IPS DF 4.7 (cell line): ENCODE measurements at regions not wholly inside any gene's neighbourhood (a gene's known extent, or its start where the extent isn't known, plus 50 kb on each side); places are given as distances from the start of the nearest gene placed in this dataset.

Experiments
- DNase-seq: peaks from one replicate; pipeline ENCODE4 v3.0.0-alpha.2; 2013; ENCODE audit warnings: low spot score; ENCODE audit errors: extremely low read depth

DNA sequence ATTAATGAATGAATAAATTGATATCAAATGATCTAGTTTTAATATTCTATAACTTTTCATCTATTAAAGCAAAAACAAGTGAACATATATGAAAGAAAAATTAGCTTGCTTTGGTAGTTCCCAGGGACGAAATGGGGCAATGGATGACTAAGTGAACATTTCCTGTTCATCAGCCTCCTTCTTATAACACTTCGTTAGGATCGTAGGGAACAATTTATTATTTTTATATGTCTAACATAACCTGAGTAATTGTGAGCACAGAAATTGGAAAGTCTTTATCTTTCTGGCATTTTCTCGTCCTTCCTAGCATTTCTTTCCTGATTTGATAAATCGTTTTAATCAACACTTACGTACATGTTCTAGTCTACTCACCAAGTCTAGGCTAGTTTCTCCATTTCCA is 59.1 kb upstream of the PPP1R3C start:
- DNase-seq = no peak

DNA sequence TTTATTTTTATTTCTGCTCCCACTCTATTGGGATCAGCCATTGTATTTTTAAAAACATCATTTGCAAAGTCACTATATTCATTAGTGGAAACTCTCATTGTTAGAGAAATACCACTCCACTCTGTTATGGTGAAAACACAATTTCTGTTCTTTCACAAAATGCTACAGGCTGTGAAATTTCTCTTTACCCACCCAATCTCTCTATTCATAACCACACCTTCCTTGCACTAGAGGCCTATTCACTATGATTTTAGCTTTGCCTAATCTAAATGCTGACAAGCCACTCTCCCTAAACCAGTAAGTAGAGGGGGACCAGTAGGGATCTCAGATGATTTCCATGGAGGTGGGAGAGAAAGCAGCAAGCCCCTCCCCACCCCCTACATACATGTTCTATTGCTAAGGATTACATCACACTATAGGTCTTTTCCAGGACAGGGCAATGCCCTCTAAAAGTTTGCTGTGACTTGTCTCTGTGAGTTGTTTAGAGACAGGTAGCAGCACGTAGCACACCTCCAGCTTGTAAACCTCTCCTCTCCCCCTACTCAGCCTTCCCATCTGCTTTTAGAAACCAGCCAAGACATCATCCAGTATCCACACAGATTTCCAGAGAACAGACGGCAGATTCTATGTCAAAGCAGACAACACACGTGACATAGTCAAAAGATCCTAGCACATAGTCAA is 58.3 kb upstream of the PPP1R3C start:
- DNase-seq = no peak

DNA sequence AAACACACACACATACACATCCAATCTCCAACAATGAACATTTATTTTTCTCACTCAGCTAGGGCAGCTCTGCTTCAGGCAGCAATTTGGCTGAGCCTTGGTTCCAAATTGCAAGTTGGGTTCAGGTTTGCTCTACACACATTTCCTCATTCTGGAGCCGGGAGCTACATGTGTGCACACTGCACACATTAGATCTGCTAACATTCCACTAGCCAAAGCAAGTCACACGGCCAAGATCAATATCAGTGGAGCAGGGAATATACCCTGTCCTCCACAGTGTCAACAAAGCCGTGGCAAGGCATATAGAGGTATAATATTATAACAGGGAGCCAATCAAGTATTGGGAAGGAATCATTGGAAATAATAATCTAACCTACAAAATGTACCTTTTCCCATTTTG is 57.5 kb upstream of the PPP1R3C start:
- DNase-seq = no peak

DNA sequence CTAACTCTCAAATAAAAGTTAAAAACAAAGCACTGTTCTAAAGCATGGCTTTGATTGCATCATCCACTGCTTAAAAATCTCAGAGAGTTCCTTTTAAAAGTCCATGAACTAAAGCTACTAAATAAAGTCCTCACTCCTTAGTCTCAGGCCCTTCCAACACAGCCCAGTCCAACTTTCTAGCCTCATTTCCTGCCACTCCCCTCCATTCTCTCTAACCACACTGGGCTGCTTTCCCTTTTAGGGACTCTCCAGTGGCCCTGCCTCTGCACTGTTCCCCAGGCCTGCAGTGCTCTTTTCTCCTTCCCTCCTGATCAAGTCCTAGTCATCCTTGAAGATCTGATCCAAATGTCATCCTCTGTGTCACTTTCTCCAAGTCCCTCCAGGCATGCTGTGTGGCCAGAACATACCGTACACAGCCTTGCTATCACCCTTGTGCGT is 56.9 kb upstream of the PPP1R3C start:
- DNase-seq = no peak

DNA sequence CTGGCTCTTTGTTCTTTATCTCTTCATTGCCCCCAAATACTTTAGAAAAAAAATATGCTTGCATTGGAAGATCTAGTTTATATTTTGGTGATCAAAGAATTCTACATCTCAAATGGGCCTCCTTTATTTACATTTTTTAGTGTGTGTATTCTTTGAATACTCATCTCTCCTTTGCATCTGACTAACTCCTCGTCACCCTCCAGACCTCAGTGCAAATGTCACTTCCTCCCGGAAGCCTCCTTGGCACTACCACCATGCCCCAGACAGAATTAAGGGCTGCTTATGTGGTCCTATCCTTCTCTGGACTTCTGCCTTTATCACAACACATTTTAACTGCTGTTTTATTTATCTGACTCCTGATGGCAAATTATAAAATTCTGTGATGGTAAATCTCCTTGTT is 52.0 kb upstream of the PPP1R3C start:
- DNase-seq = no peak

DNA sequence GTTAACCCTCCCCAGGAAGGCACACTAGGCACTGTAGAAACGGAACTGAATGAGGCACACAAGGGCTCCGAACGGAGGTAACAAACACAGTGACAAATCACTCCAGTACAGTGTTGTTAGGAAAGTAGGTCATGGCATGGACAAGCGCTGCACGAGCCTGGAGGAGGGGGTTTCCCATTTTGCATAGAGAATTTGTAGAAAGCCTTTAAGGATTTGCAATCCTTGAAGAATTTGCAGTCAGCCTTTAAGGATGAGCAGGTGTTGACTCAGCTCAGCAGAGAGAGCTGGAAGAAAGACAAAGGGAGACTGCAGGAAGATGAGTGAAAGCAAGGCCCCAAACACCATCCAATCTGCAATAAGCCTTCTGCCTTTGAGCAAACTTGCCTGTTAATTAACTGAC is 51.1 kb upstream of the PPP1R3C start:
- no peak for DNase-seq

DNA sequence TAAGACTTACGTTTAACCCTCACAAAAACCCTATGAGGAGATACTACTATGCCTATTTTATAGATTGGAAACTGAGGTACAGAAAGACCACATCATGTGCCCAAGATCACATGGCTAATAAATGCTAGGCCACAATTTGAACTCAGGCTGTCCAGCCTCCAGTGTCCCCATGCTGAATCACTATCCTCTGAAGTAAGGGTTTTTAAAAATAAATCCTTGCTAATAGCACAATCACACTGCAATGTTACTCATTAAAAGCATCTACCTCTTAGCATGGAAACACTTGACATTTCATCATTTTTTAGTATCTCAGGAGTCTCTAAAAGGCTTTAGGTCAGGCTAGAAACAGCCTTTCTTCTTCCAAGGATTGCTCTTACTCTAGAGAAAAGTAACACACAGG is 50.0 kb upstream of the PPP1R3C start:
- DNase-seq = no peak
